GM12873 (cell line): ENCODE measurements at regions not wholly inside any gene's neighbourhood (a gene's known extent, or its start where the extent isn't known, plus 50 kb on each side); places are given as distances from the start of the nearest gene placed in this dataset.

Experiments used
- CTCF ChIP-seq: IDR thresholded peaks from 2 replicates; pipeline ENCODE4 v1.5.1; 2012; ENCODE audit warnings: low read depth, mild to moderate bottlenecking, moderate library complexity, low read length, control low read depth; ENCODE audit not compliant: insufficient read depth; ENCODE audit errors: missing control alignments

GRCh38 chr3:14346191-14346590 lies 56.2 kb upstream of the SLC6A6 start:
- no peak for TF ChIP-seq CTCF

GRCh38 chr3:14346642-14347041 lies 55.8 kb upstream of the SLC6A6 start:
- TF ChIP-seq CTCF: no peak

GRCh38 chr3:14347110-14347509 lies 55.3 kb upstream of the SLC6A6 start:
- TF ChIP-seq CTCF: no peak

GRCh38 chr3:14351617-14352001 lies 50.8 kb upstream of the SLC6A6 start:
- TF ChIP-seq CTCF: no peak

- TF ChIP-seq CTCF: no peak
Measured at GRCh38 chr3:14352002-14352627, 50.3 kb upstream of the SLC6A6 start.
